Hypothalamus (tissue), 51 donors: ENCODE measurements at regions not wholly inside any gene's neighbourhood (a gene's known extent, or its start where the extent isn't known, plus 50 kb on each side); places are given as distances from the start of the nearest gene placed in this dataset.
"Not testable (repeated sequence)": the region's sequence is repeated elsewhere in the genome, so short reads cannot be mapped to it uniquely, and the experiment has no call there.

ENCODE experiments used
- DNase-seq, 51 donors: peaks; one replicate each; lab custom pipeline; 2025; lab: John Stamatoyannopoulos, UW

- DNase-seq: no peak
Observed at GRCh38 chr10:118436742-118437141, 94.6 kb upstream of the FAM204A start.

DNA sequence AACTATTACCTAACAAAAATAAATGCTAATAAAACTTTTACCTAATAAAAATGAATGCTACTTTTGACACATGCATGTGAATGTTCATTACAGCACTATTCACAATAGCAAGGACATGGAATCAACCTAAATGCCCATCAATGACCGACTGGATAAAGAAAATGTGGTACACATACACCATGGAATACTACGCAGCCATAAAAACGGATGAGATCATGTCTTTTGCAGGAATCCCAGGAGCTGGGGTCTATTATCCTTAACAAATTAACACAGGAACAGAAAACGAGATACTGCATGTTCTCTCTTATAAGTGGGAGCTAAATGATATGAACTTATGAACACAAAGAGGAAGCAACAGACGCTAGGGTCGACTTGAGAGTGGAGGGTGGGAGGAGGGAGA lies 88.1 kb upstream of the FAM204A start:
- no peak for DNase-seq

DNA sequence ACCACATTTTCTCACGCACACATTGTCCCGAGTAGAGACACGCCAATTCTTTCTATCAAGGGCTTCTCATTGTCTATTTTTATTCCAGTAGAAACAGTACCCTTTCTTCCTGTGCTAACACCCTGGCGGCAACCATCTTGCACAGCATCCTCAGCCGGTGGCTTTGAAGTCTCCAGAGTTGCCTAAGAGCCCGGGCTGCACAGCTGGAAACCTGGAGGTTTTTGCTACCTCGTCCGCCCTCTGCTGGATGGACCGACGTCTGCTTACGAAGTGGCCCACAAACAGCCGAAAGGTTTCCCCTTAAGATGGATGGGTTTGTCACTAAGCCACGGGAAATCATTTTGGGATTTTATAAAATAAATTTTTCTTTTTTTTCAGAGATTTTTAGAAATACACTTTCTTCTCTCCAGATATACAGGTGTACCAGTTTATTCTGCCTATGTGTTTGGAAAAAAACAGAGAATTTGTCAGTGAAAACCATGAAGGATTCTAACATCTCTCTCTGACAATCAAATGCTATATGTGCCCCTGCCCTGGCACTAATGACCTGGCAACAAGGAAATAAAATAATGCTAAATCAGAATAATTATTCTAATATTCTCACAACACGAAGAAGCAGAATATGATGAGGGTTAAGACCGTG lies 81.8 kb upstream of the FAM204A start:
- DNase-seq: peak in 45 of 51 donors; percentile 2 to 68 (median 26)

DNA sequence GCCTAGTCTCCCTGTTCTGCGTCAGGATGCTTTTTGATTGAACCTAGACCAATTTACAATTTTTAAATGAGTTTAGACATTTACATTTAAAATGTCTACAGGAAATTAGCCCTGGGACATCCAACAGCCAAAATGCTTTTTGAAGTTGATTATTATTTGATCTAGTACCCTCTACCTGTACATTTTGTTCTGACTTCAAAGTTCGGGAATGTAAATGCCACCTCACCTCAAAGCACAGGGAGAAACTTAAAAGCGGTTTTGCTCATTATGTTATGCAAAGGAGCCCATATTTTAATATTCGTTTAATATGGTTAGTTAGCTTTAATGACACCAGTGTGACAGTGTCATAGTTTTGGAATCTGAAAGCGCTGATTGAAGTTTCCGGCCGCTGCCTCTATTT lies 80.1 kb upstream of the FAM204A start:
- DNase-seq: no peak

GRCh38 chr10:118420049-118420448 lies 77.9 kb upstream of the FAM204A start:
- not testable (repeated sequence) for DNase-seq

- no peak for DNase-seq
Observed at GRCh38 chr10:118412932-118413331, 70.8 kb upstream of the FAM204A start.

DNA sequence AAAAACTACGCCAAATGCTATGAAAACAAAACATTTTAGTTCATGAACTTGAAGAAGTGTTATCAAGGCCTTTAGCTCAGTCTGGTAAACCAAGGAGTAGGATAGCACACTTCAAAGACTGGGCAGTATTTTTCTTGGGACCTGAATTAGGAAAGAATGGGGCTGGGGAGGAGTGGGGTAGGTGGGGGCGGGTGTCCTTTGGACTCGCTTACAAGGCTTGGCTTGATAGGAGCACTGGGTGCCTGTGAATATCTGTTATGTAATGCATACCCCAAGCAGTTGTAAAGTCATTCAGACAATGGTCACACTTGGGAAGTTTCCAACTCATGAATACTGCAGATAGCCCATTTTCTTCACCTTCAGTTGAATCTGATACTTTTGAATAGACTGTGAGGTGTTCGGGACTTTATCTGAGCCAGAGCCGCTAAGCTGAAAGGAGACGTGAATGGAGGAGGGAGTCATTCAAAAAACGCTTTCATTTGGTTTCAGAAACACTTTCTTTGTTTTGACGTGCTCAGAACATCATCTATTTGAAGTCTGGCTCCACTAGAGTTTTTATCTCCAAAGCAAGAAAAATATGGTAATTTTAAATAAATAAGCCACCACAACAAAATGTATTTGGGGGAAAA lies 70.1 kb upstream of the FAM204A start:
- no peak for DNase-seq

DNA sequence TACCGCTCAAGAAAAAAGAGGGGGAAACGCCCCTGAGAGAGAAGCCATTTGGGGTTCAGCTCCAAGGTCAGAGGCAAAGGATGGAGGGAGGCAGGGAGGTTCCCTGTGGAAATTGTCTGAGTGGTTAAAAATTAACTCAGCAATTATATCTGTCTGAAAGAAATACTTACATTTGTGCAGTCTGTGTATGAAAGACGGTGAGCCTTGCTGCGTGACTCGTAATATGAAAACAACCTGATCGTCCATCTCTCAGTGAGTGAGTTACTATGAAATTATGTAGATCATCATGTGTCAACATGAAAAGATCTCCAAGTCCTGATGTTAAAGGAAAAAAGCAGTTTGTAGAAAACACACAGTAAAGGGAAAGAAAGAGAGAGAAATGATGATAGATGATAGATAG lies 67.2 kb upstream of the FAM204A start:
- no peak for DNase-seq

- no peak for DNase-seq
Observed at GRCh38 chr10:118408181-118408580, 66.1 kb upstream of the FAM204A start.

GRCh38 chr10:118407777-118408176 lies 65.7 kb upstream of the FAM204A start:
- DNase-seq: no peak

- no peak for DNase-seq
Observed at GRCh38 chr10:118407026-118407425, 64.9 kb upstream of the FAM204A start.

DNA sequence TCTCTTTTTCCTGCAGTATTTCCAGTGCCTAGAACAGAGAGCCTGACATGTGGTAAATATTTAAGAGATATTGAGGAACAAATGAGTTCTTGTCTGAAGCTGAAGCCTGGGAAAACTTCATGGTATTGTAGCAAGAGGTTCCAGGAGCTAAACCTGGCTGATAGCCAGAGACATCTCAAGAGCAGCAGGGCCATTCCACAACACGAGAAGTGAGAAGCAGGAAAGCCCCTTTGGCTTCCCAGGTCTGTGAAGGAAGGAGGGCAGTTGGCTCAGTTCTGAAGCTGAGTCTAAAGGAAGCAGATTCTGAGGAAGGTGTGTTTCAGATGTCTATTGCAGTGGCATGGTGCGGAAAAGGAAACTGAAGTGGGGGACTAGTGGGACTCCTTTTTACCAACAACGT lies 63.8 kb upstream of the FAM204A start:
- DNase-seq: no peak

DNA sequence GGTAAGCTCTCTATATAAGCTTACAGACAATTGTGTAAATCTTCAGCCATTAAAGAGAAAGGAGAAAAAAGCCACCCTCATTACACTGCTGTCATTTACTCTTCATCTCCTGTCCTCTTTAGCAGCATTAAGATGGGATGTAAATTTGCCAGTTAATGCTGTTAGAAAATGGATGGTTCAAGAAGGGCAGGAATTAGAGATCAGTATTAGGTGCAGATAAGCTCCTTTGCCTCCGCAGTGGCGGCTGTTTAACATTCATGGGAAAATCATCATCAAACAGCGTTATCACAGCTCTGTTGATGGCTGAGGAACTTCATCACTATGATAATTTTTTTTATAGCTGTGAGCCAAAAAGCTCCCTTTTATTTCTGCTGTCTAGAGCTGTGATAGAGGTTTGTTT lies 61.8 kb upstream of the FAM204A start:
- DNase-seq: no peak

GRCh38 chr10:118401708-118402193 lies 59.6 kb upstream of the FAM204A start:
- DNase-seq: no peak

- DNase-seq: no peak
Observed at GRCh38 chr10:118397391-118397790, 55.3 kb upstream of the FAM204A start.

DNA sequence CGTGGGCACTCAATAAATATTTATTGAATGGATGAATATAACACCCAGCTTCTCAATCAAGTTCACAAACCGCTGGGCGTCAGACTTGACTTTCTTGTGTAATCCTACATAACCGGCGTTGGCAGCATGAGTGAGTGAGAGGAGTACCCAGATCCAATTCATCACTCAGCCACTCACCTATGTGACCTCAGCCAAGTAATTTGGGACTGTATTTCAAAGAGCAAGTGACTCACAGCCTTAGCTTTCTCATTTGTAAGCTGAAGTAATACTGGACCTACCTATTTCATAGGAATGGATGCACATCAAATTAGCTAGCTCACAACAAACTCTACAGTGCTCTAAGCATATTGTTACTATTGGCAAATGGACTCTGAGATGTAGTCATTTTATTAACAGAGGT lies 53.8 kb upstream of the FAM204A start:
- DNase-seq: no peak

GRCh38 chr10:118394301-118395200 lies 52.4 kb upstream of the FAM204A start:
- DNase-seq: no peak

DNA sequence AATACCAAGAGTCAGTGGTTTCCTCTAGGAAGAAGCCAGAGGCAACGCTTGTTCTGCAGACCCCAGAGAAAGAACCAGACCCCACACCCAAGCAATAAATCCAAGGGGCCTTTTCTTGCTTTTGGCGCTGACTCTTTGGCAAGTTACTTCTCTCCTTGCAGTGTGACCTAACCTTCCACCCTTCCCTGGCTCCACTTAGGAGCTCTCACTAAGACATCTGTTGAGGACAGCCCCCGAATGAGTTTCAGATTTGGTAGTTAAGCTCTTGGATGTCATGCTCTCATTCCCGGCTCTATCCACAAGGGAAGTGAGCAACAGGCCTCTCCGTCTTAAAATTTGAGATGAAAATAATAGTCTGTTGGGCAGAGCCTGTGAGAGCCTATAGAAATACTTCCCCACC lies 50.6 kb upstream of the FAM204A start:
- DNase-seq: no peak
